GM18519 (cell line): ENCODE measurements at regions not wholly inside any gene's neighbourhood (a gene's known extent, or its start where the extent isn't known, plus 50 kb on each side); places are given as distances from the start of the nearest gene placed in this dataset.

ENCODE experiments used
- ATAC-seq: cut with Tn5 transposase; IDR thresholded peaks from one replicate; pipeline ENCODE4 v1.9.1; 2021; ENCODE audit warnings: mild to moderate bottlenecking, moderate library complexity; ENCODE audit not compliant: unreplicated experiment, low FRiP score

DNA sequence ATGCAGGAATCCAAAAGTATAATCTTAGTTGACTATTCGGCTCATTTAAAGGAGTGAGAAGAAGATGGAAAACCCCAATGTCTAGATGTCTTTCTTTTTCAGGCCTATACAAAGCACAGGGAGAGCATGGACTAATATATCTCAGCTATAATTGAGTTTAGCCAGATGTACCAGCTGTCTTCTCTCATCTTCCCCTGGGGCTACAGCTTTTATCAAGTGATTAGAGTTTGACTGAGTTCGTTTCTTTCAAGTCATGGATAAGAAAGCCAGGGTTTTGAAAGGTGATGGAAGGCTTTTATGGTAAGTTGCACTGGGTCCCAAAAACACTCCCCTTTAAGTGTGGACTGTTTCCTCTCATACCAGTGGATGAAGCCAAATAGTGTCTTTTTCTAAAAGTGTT, 1172.8 kb upstream of the TENM4 start:
- ATAC-seq = no peak

- ATAC-seq = no peak
These were observed 1169.7 kb upstream of the TENM4 start for GRCh38 chr11:80610516-80610915.

- no peak for ATAC-seq
These were observed 1162.6 kb upstream of the TENM4 start for GRCh38 chr11:80603472-80603871.

DNA sequence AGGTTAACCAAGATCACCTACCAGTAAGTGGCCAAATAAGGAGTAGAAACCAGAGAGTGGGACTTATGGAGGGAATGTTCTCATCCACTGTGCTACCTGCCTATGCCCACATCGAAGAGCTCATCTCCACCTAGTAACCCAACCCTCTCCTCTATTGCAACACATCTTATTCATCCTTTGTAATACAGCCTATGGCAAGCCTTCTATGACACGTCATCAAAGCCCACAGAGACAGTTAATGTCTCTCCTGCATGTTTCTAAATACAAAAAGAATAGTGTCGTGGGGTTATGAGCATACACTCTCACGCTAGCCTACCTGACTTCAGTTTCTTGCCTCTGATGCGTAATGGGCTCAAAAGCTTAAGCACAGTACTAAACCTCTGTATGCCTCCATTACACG, 1158.1 kb upstream of the TENM4 start:
- no peak for ATAC-seq

- no peak for ATAC-seq
These were observed 1155.5 kb upstream of the TENM4 start for GRCh38 chr11:80596291-80596810.

DNA sequence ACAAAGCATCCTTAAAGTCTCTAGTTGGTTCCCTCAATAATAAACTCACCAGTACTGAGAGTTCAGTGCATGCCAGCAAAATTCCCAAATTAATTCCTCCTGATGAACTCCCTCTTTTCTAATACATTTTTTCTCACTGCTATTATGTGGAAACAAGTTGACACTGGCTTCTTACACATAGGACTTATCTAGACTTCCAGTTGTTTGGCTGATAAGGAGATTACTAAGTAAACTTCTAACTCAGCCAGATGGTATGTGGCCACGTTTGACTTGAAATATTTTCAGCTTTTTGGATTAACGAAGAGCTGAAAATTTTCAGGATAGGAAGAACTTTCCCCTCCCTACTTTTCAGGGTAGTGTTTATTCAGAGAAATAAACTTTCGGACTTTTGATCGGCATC, 1154.2 kb upstream of the TENM4 start:
- no peak for ATAC-seq

GRCh38 chr11:80593648-80594374, 1153.0 kb upstream of the TENM4 start:
- ATAC-seq = no peak

GRCh38 chr11:80592546-80592945, 1151.7 kb upstream of the TENM4 start:
- ATAC-seq = no peak

GRCh38 chr11:80587906-80588305, 1147.1 kb upstream of the TENM4 start:
- ATAC-seq = no peak

DNA sequence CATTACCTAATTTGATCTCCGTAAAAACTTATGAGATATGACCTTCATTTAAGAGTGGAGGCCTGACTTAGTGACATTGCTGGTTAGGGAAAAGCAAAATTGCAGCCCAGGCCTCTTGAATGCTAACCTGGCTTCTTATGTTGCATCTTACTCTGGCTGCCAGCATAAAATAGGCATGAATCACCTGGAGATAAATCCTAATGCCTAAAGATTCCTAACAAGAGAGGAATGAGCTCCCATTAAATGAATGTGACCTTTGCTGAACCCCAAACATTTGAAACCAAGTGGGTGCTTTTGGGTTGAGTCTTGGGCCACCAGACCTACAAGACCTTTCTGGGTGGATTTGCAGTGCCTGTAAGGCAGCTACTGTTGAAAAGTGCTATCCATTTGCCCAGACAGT, 1145.6 kb upstream of the TENM4 start:
- ATAC-seq = no peak

- ATAC-seq = no peak
These were observed 1143.8 kb upstream of the TENM4 start for GRCh38 chr11:80584661-80585060.

DNA sequence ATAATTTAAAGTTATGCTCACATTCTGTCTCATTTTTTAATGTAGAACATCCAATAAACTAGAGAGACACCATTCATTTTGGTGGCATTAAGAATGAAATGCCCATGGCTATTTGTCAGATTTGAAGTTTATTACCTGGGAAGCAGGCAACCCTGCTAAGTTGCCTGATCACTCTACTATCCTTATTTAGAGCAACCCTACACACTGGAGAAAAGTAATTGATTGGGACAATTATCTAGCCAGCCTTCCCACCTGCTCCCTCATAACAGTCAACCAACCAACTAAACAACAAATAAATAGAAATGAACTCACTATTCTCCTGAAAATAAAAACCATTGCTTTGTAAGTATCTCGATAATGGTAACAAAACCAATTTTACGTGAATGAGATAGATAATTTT, 1129.0 kb upstream of the TENM4 start:
- no peak for ATAC-seq

DNA sequence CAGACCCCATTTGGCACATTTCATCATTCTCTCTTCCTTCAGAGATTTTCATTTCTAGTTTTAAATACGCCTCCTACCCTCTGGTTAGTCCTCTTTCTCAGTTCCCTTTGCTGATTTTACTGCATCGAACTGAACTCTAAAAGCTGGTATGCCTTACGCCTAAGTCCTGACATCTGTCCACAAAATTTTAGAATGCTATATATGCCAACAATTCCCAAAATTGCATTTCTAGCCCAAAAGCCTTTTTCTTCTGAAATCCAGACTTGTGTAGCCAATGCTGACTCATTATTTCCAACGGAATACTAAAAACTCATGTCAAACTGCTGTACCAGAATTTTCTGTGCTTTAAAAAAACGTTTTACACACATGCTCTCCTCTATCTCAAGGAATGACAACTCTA, 1124.4 kb upstream of the TENM4 start:
- ATAC-seq = no peak

GRCh38 chr11:80562523-80563125, 1121.8 kb upstream of the TENM4 start:
- no peak for ATAC-seq

DNA sequence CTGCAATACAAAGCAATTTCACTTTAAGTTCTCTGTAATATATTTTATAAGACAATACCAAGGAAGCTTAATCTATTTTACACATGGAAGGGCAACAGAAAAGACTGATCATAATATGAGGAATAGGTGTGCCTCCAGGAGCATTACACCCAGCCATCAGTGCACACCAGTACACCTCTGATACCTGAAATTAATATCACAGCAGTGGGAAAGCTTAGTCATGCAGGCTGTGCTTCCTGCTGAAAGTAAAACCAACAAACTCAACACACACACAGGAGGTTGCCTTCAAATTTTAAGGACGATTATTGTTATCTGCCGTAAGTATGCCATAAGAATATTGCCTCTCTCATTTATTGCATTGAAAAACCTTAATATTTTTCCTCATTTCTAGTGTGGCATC, 1119.1 kb upstream of the TENM4 start:
- ATAC-seq = no peak

DNA sequence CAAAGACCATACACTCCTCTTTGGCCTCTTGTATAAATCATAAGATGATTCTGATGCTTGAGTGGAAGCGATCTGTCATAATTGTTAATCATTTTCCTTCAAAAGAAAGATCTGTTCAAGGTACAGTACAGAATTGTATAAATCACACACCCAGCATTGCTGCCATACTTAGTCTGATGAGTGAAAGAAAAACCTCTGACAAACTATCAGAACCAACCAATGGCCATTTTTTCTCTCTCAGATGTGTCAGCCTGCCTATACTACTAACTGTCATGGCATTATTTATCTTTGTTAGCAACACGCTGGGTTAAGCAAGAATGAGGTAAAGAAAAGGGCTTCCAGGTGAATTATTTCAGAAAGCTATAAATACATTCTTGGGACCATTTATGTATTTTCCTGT, 1112.7 kb upstream of the TENM4 start:
- no peak for ATAC-seq

- no peak for ATAC-seq
These were observed 1101.9 kb upstream of the TENM4 start for GRCh38 chr11:80542704-80543103.

DNA sequence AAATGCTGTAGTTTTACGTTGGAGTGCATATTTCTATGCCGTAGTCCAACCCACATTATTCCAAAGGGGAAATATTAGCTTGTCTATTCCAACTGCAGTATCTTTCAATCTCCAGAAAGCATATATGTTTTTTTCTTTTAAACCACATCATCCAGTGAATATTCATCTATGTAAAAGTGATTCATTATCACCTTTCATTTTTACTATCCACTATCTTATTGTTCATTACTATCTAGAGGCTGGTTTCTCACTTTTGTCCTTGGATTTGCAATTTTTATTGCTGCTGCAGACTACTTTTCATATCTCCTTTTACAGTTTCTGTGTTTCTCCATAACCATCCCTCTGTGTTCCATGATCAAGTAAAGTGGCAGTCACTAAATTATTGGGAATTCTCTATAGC, 1097.2 kb upstream of the TENM4 start:
- ATAC-seq = no peak

DNA sequence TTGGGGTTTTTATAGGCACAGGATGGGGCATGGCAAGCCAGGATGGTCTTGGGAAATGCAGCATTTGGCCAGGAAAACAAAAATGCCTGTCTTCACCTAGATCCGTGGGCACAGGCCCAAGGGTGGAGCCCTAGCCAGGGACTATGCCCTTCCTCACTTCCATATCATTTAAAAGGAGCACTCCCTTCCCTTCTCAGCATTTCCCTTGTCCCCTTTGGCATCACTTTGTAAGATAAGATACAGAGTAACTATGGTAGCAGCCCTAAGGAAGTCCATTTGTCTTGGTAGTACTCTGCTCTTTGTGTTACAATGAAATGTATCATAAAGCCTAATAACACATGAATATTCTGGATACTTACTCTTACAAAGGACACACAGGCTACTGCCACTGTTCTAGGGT, 1092.6 kb upstream of the TENM4 start:
- ATAC-seq = no peak

GRCh38 chr11:80532633-80533232, 1091.9 kb upstream of the TENM4 start:
- no peak for ATAC-seq

DNA sequence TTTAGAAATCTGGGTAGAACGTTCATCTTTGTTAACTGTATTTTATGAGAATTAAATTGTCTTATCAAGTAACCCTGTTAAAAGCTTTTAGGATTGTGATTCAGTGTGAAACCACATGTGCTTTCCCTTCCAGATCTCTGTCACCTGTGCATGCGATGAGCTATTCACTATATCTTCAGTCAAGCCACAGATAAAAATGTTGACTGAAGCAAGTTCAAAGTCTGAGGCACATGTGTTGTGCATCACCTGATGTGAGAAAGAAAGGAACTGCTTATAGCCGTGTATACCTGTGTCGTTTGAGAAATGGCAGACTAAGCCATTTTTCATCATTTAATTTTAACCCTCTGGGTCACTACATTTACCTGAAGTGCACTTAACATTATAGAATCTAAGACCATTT, 1088.9 kb upstream of the TENM4 start:
- ATAC-seq = no peak
